Activated naive CD8-positive, alpha-beta T cell treated with anti-CD3 and anti-CD28 coated beads, Interleukin-2, amount 50 U/mL, for 16 hours (primary cell): ENCODE measurements at regions not wholly inside any gene's neighbourhood (a gene's known extent, or its start where the extent isn't known, plus 50 kb on each side); places are given as distances from the start of the nearest gene placed in this dataset.

Source experiments
- DNase-seq: peaks from one replicate; pipeline ENCODE4 v3.0.0-alpha.2; 2020; ENCODE audit warnings: low read depth, low spot score

DNA sequence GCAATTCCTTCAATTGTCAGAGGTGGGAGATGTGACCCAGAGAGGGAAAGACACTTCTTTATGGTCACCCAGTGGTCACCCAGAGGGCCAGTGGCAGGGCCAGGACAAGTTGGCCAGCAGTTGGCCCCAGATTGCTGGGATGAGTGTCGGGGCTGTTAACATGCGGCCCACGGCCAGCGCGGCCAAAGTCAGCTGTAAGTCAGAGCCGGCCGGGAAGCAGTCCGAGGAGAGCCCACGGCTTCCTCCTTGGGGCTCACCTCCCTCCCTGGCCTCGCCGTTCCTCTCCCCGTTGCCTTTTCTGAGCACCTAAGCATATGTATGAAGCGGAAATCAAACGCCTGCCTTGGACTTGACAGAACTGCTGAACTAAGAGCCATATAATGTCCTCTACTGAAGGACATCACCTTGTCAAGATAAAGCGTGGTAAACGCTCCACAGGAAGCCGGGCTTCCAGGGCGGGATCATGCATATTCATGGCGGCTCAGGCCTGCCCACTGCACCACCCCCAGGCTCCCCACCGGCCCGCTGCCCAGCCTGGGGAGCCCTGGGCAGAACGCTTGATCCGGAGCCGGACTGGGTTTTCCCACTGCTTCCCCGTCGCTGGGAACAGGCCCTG lies 245.4 kb upstream of the POU3F1 start:
- DNase-seq = no peak

DNA sequence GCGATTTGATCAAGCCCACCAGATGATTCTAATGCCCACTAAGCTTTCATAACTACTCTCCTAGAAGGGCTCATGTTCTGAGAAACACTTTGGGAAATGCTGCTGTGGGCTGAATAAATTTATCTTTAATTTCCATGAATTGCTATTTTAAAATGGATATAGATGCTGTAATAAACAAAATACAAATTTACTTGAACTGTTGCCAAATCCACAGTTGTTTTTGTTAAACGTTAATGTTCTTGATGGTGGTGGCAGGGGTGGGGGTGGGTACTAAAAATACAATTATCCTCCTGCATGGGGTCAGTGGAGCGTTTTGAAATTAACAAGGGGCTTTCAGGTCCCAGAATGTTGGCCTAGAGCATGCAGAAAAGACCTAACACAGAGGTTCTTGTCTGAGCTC lies 244.7 kb upstream of the POU3F1 start:
- no peak for DNase-seq

DNA sequence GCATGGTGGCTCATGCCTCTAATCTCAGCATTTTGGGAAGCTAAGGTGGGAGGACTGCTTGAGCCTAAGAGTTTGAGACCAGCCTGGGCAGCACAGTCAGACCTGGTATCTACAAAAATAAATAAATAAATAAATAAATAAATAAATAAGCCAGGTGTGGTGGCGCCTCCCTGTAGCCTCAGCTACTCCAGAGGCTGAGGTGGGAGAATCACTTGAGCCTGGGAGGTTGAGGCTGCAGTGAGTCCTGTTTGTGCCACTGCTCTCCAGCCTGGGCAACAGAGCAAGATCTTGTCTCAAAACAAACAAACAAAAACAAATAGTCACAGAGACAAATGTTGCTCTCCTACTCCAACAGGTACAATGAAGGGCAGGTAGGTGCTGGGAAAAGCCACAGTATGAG lies 242.4 kb upstream of the POU3F1 start:
- DNase-seq = no peak

DNA sequence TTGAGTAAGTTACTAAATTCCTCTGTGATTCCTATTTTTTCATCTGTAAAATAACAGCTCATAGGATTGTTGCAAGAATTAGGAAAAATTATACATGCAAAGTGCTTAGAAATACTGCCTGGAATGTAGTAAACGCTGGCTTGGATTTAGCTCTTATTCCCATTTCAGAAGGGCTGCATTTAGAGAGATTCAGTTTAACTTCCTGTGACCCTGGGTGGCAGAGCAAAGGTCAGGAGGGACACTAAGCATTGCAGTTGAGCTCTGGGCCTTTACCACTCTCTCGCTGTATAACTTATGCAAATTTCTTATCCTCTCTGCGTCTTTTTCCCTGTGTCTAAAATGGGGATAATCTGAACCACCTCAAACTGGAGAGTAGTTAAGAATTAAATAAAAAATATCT lies 241.0 kb upstream of the POU3F1 start:
- DNase-seq = no peak

DNA sequence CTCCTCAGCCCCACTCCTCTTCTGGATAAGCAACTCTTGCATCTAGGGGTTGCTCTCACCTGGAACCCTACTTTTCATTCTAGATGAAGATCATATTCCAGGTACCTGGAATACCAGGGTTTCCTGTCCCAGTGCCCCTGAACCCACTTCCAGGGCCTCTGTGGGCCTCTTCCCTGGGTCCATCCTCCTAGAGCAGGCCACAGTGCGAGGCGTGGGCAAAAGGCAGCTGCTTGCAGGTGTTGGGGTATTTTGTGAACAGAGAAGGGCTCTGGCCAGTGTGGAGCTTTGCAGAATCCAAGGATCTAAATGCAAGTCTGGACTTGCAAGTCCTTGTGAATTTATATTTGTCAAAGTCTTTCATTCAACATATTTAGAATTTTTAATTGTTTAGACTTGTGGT lies 240.4 kb upstream of the POU3F1 start:
- no peak for DNase-seq

DNA sequence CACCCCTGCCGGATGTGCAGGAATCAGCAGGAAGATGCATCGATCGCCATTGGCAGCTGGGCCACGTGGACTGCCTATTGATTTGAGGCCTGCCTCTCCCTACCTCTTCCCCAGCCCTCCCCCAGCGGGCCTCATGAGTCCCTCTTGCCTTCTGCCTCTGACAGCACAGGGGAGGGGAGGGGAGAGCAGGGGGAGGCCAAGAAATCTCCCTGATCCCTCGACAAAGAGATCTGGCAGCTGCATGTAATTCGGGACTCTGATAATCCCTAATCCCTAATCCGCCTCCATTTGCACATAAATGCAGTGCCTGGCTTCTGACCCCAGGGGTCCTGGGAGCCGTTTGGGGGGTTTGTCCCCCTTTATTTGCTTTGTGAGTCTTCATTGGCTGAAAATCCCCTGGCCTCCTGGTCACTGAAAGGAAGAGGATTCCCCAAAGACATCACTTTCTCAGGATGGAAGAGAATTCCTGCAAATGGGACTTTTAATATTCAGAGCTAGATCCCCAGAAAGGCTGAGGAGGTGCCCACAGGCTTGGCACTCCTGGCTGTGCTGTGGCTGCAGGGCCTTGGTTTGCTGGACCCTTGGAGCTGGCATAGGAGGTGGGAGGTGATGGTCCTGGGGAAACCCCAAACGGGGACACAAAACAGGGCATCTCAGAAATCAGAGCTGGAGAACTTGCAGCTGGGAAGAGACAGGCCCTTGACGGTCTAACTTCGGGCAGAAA lies 239.4 kb upstream of the POU3F1 start:
- DNase-seq = no peak

DNA sequence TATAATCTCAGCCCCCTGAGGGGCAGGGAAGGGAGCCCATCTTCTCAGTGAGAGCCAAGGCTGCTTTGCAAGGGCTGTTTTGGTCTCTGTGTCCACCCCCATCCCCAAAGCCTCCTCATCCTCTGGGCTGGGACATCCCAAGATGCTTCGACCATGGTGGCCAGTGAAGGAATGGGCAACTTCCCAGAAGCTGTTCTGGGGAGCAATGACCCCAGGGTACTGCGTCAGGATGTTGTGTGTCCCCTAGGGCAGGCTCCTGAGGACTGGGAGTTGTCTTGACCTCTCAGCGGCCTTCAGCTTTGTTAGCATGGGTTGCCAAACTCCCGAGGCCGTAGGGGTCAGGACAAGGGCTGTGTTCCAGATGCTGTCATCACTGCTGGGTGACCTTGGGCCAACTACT lies 238.4 kb upstream of the POU3F1 start:
- no peak for DNase-seq

DNA sequence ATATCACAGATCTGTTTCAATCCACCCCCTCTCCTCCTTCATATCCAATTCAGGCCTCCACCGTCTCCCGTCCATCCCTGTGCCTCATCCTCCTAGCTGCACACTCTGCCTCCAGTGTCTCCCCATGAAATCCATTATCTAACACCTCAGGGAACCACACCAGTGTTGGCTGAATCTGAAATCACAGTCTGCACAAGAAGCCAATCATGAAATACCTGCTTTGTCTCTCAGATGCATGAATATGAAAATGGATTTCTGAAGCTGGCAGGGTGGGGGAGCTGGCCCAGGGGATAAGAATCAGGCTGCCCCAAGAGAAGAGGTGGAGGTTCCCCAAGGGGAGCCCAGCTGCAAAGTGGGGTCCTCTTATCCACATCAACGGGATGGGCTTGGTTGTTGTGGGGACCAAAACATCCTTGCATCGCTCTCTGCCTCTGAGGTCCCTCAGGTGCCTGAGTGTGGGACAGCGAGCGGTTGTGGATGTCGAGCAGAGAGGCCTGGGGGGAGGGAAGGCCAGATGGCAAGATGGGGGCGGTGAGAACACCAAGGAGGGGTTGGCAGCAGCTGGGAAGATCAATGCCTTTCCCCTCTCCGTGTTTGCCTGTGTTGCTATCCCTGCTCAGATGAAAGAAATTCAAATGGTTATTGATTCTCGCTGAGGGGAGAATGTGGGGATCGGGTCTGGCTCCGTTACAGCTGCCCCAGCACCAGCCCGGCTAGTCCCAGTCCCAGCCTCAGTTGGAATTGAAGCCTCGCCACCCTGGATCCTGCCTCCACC lies 237.3 kb upstream of the POU3F1 start:
- DNase-seq = no peak

DNA sequence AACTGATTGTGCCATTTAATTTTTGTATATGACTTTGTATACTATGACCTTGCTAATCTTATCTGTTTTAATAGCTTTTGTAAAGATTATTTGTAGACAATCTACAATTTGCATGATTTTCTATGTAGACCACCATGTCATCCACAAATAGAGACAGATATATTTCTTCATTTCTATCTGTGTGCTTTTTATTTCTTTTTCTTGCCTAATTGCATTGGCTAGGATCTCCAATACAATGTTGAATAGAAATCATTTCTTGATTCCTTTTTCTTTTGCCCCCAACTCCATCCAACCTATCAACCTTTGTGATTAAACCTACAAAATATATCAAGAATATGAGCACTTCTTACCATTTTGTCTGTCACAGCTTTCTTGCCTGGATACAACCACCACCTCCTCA lies 232.6 kb upstream of the POU3F1 start:
- DNase-seq = no peak

DNA sequence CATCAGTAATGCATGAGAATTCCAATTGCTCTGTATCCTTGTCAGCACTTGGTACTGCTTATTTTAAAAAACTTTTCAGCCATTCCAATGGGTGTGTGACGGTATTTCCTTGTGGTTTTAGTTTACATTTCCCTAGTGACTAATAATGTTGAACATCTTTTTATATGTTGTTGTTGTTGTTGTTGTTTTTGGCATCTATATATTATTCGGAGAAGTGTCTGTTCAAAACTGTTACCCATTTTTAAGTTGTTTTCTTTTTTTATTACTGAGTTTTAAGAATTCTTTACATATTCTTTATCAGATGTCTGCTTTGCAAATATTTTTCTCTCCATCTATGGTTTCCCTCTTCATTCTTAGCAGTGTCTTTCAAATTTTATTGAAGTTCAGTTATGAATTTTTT lies 231.1 kb upstream of the POU3F1 start:
- no peak for DNase-seq

DNA sequence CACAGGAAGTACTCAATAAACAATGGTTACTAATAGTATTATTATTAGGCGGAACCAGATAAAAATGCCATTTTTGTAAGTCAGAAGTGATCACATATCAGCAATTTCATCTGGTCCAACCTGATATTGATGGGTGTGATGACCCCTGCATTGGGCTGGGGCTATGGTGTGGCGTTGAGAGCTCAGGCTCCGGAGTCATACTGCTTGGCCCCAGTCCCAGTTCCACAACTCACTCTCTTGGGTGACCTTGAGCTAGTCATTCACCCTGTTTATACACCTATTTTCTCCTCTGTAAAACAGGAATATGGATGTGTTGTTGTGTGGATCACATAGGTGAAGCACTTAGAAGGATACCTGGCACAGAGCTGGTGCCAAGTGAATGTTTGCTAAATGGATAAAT lies 229.4 kb upstream of the POU3F1 start:
- DNase-seq = no peak

DNA sequence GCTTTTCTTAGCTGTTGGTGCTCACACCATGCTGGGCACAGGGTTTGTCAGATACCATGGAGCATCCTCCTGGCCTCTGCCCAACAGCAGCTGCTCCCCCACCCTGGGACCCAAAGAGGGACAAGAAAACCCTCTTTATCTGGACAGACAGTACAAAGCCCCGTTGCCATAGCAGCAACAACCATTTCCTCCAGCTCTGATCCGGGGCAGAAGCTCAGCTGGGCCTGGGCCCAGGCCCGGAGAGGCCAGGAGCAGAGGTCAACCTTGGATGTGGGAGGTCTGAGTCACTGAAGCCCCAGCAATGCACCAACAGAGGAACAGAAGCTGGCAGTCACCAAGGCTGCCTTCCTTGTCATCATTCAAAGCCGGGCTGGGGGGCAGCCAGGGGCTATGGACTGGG lies 228.4 kb upstream of the POU3F1 start:
- DNase-seq = no peak

DNA sequence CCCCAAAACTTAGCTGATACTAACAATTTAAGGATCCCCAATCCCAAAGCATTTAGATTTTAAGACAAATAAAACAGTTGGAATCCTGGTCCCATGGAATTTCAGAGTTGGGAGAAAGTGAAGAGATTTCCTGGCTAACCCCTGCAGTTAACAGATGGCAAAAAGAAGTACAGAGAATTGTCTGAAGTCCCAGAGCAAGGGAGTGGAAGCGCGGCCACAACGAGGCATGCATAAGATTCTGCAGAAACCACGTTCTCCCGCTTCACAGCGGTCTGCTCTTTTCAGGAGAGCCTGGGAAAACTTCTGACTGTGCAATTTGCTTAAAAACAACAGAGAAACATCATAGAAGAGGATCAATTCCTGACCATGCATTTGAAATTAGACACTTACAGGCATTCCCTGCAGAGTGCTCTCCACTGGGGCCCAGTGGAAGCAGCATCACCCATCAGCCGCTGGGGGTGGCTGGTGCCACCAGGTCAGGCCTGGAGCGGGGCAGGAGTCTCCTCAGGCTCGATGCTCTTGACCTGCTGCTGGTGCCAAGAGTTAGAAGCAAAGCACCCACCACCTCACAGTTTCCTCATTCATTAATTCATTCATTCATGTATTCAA lies 226.7 kb upstream of the POU3F1 start:
- no peak for DNase-seq

DNA sequence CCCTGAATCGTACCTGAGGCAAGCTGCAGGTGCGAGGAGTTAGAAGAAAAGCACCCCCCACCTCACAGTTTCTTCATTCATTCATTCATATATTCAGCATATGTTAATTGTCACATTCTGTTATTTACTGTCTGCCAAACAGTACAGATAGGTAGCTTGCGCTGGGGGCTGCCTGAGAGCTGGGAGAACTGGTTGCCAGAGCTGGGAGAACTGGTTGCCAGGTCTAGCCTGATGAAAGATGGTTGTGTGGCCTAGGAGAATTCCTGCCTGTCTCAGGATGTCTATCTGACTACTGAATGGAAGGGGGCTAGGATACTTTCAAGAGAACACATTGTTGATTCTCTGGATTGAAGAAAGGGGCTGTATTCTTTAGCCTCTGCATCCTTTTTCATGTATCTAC lies 225.9 kb upstream of the POU3F1 start:
- no peak for DNase-seq

DNA sequence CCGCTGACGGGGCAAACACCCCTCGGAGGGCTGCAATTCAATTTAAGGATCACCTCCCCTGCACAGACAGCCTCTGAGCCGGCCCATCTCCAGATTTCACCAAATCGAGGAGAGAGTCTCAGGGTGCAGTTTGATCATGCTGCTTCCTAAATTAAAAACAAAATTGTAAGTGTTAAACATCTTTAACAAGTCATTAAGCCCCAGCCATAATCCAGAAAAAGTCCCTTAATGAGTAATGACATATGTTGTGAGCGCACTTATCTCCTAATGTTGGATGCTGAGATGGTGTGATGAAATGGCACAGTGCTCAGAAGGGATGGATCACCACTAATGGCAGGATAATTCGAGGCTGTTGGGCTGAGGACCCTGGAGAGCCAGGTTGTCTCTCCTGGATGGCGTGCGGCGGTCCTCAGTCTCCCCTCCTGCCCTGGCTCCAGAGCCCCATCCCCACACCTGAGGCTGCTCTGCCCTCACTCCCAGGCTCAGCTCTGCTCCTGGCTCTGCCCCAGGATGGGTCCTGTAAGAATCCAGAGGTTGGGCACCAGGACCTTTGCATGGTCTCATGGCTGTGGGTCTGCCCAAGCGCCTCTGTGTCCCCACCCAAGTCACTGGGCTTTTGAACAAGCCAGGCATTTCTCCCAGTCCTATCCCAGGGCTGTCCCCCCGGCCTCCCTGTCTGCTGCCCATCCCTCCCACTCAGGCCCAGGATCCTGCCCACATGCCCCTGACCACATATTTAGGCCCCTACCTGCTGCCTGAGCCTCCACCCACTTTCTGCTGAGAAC lies 224.4 kb upstream of the POU3F1 start:
- no peak for DNase-seq

DNA sequence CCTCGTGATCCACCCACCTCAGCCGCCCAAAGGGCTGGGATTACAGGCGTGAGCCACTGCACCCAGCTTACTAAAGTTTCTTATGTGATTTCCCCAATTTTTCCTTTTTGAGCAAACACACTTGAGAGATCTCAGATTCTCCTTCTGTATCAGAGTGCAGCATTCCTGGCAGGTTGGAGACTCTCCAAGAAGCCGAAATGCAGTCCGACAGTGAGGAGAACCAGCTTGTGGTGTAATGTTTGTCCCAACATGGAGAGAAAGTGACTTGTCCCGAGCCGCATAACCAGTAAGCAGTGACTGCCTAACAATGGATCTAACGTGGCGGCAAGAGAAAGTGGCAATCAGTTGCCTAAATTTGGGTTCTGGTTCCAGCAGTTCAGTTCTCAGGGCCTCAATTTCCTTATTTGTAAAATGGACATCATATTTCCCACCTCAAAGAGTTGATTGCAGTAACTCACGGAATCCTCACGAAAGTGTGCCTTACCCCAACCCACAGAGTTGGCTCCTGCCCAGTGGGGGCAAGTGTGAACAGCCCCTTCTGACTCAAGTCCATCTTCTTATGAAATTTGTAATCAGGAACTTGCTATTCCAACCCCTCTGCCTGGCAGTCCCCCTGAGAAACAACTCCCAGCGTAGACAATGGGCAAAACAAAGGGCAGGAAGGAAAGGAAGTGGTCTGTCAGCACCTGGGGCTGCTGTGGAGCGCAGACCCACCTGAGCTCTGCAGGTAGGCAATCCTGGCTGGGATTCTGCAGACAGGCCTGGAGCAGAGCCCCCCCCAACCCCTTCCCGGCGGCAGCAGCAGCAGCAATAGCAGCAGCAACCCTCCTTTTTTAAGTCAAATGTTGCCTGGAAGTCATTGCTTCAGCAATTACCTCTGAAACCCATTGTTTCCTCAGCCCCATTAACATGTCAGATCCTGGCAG lies 223.6 kb upstream of the POU3F1 start:
- DNase-seq = no peak

DNA sequence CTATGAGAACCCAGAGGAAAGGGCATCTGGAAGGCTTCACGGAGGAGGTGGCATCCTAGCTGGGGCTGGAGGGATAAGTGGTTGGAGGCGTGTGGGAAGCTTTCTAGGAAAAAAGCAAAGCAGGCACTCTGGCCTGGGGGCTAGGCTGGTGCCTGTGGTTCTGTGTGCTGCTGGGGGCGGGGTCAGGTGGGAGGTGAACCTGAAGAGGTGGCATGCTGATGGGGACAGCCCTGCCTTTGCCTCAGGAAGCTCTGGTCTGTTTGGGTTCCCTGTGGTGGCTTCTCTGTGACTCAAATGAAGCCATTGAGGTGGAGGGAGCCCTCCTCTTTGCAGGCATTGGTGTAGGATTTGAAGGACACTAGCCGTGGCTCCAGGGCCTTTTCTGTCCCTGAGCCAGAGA lies 221.6 kb upstream of the POU3F1 start:
- DNase-seq = no peak

DNA sequence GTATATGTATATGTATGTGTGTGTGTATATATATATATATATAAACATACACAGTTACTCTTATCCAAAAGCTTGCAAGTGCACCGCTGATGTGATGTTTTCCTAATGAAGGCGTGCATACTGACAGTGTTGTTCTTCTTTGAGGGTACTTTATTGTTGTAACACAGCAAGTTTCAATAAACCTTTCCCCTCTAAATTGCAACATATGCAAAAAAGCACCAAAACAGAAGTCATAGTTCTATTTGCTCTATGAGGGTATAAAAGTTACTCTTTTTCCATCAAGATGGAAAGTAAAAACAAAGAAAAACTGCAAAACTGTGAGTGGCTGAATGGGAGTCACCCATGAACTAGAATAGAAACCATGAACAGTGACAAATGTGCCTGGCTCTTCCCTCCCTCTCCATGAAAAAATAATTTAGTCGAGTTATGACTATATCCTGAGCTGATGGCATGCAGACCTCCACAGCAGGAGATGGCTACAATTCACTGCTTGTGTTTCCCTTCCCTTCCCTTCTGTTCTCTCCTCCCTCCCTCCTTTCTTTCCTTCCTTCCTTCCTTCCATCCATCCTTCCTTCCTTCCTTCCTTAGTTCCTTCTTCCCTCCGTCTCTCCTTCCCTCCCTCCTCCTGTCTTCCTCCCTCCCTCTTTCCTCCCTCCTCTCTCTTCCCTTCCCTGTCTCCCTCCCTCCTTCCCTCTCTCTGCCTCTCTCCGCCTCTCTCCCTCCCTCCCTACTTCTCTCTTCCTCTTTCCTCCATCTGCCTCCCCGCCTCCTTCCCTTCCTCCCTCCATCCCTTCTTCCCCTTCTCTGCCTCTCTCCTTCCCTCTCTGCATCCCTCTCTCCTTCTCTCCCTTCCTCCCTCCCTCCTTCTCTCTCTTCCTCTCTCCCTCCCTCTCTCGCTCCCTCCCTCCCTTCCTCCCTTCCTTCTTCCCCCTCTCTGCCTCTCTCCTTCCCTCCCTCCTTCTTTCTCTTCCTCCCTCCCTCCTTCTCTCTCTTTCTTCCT lies 220.7 kb upstream of the POU3F1 start:
- no peak for DNase-seq

DNA sequence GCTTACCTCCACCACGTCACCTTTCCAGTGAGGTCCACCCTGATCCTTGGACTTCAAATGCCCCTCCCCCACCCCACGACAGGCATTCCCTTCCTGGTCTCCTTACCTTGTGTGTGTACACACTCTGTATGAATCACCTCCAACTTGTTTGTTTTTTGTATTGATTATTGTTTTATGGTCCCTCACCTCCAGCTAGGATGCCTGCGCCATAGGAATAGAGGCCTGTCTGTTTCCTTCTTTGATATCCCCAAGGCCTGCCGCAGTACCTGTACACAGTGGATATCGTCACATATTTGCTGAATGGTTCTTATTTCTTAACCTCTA lies 219.6 kb upstream of the POU3F1 start:
- no peak for DNase-seq
